Neural crest cell (in vitro differentiated cells): ENCODE measurements at regions not wholly inside any gene's neighbourhood (a gene's known extent, or its start where the extent isn't known, plus 50 kb on each side); places are given as distances from the start of the nearest gene placed in this dataset.

Experiments
- DNase-seq: peaks from one replicate; pipeline ENCODE4 v3.0.0; 2021; ENCODE audit warnings: low read depth, mixed read lengths, low spot score
- H3K27ac Mint-ChIP-seq: one replicate; pipeline ENCODE4 v1.8.0; 2021; ENCODE audit warnings: mild to moderate bottlenecking, mixed read lengths; ENCODE audit not compliant: unreplicated experiment
- H3K27me3 Mint-ChIP-seq: 2 replicates; pipeline ENCODE4 v1.8.0; 2021; ENCODE audit warnings: low read depth, mild to moderate bottlenecking, mixed read lengths
- H3K36me3 Mint-ChIP-seq: 2 replicates; pipeline ENCODE4 v1.8.0; 2021; ENCODE audit warnings: low read depth, mild to moderate bottlenecking, mixed read lengths
- H3K4me1 Mint-ChIP-seq: 2 replicates; pipeline ENCODE4 v1.8.0; 2021; ENCODE audit warnings: mixed read lengths
- H3K4me3 Mint-ChIP-seq: one replicate; pipeline ENCODE4 v1.8.0; 2021; ENCODE audit warnings: mild to moderate bottlenecking, mixed read lengths
- H3K9me3 Mint-ChIP-seq: 2 replicates; pipeline ENCODE4 v1.8.0; 2021; ENCODE audit warnings: mixed read lengths
- TF ChIP-seq, protein P1 (sequence below): fragments of 200-600 bp; sonication (generic); conservative IDR thresholded peaks from 2 replicates; pipeline ENCODE4 v1.5.0; 2021; ENCODE audit warnings: antibody characterized with exemption, mild to moderate bottlenecking

DNA sequence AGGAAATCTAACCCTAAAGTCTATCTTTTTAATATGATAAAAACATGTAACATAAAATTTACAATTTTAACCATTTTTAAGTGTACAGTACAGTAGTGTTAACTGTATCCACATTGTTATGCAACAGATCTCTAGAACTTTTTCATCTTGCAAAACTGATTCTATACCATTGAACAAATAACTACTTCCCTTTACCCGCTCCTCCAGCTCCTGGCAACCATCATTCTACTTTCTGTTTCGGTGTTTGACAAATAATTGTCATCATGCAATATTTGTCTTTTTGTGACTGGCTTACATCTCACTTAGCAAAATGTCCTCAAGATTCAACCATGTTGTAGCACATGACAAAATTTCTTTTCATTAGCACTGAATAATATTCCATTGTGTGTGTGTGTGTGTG, 203.2 kb downstream of the SIM1 start:
- no peaks in the 10 kb centered on the region for H3K27me3 Mint-ChIP-seq
- TF ChIP-seq, protein P1, sequence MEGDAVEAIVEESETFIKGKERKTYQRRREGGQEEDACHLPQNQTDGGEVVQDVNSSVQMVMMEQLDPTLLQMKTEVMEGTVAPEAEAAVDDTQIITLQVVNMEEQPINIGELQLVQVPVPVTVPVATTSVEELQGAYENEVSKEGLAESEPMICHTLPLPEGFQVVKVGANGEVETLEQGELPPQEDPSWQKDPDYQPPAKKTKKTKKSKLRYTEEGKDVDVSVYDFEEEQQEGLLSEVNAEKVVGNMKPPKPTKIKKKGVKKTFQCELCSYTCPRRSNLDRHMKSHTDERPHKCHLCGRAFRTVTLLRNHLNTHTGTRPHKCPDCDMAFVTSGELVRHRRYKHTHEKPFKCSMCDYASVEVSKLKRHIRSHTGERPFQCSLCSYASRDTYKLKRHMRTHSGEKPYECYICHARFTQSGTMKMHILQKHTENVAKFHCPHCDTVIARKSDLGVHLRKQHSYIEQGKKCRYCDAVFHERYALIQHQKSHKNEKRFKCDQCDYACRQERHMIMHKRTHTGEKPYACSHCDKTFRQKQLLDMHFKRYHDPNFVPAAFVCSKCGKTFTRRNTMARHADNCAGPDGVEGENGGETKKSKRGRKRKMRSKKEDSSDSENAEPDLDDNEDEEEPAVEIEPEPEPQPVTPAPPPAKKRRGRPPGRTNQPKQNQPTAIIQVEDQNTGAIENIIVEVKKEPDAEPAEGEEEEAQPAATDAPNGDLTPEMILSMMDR: no peak
- no peaks in the 10 kb centered on the region for H3K36me3 Mint-ChIP-seq
- H3K4me3 Mint-ChIP-seq: no peak overlapping the region
- H3K4me1 Mint-ChIP-seq: peaks cover 8% of the 10 kb centered on the region
- DNase-seq: no peak
- no peaks in the 10 kb centered on the region for H3K9me3 Mint-ChIP-seq
- H3K27ac Mint-ChIP-seq: no peak overlapping the region

DNA sequence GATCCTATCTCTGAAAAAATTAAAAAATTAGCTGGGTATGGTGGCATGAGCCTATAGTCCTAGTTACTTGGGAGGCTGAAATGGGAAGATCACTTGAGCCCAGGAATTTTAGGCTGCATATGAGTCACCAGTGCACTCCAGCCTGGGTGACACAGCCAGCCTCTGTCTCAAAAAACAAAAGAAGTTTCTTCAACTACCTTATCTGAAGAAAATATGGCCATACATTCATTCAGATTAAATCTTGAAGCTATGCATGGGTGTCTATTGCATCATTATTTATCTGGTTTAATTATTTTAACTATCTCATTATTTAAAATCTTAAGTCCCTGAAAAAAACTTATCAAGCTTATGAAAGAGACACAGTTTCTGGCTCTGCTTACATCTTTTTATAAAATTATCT, 204.1 kb downstream of the SIM1 start:
- H3K27ac Mint-ChIP-seq: no peak overlapping the region
- no peak overlapping the region for H3K4me3 Mint-ChIP-seq
- H3K4me1 Mint-ChIP-seq: peaks cover 8% of the 10 kb centered on the region
- H3K9me3 Mint-ChIP-seq: no peaks in the 10 kb centered on the region
- TF ChIP-seq, protein P1: no peak
- no peaks in the 10 kb centered on the region for H3K36me3 Mint-ChIP-seq
- no peaks in the 10 kb centered on the region for H3K27me3 Mint-ChIP-seq
- DNase-seq: no peak

DNA sequence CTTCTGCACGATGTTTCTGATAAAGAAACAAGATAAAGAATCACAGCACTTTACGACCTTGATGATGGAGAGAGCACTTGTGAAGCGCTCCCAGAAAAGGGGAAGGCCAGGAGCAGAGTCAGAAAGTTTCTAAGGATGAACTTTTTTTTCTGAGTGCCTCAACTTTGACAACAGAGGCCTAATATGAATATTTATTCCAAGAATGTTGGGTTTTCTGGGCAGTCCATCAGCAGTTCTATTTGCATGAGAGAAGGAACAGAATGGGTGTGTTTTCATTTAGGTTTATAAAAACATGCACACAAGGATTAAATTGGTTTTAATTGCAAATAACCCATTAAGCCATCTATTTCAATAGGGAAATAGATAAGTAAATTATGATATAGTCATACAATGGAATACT, 204.9 kb downstream of the SIM1 start:
- Mint-ChIP-seq H3K27ac (no peak overlapping the region), H3K4me3 (no peak overlapping the region), H3K27me3 (no peaks in the 10 kb centered on the region), H3K9me3 (no peaks in the 10 kb centered on the region), H3K4me1 (peaks cover 8% of the 10 kb centered on the region), H3K36me3 (no peaks in the 10 kb centered on the region)
- TF ChIP-seq, protein P1: no peak
- DNase-seq: no peak

DNA sequence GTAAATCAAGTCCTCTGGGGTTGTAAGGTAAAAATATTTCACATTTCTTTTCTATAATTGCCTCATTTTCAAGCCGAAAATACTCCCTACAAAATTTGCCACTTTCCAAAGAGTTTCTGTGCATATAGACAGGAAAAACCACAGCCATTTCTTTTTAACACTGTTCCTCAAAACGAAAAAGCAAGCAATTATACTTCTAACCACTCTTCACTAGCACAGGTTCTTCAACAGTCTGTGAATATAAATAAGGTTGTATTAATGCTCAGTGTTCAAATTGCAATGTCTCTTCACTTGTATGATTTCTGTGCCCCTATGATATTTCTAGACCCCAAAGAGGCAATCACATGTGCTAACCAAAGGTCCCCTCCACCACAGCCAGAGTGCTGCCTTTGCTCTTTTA, 206.0 kb downstream of the SIM1 start:
- TF ChIP-seq, protein P1: no peak
- H3K36me3 Mint-ChIP-seq: no peaks in the 10 kb centered on the region
- H3K4me1 Mint-ChIP-seq: peaks cover 8% of the 10 kb centered on the region
- DNase-seq: no peak
- H3K9me3 Mint-ChIP-seq: no peaks in the 10 kb centered on the region
- H3K27me3 Mint-ChIP-seq: no peaks in the 10 kb centered on the region
- H3K27ac Mint-ChIP-seq: no peak overlapping the region
- H3K4me3 Mint-ChIP-seq: no peak overlapping the region

DNA sequence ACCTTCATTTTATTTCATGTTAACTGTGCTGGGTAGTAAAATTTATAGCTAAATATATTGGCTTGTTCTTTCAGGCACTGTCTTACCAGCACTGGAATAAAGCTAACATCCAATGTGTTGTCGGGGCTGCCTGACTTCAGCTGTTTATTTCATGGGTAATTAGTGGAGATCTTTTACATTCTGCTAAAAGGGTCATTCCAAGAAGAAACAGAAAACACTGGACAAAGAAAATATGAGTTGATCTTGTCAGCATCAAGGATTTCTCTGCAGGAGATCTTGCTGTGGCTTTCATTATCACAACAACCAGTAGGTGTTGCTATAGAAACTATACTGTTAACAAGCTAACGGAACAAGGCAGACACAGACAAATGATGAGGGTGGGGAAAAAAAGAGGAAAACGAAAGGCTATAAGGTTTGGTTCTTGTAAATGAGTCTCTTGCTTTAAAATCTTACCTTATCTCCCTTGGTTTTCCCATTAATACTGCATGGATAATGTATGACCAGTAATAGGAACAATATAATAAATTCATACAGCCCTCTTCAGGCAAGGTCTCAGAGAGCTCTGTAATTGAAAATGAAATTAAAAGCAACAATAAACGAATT, 206.8 kb downstream of the SIM1 start:
- H3K4me3 Mint-ChIP-seq: no peak overlapping the region
- peaks cover 8% of the 10 kb centered on the region for H3K4me1 Mint-ChIP-seq
- H3K27ac Mint-ChIP-seq: no peak overlapping the region

More for the DNA sequence above, 206.8 kb downstream of the SIM1 start:
- H3K36me3 Mint-ChIP-seq: no peaks in the 10 kb centered on the region
- TF ChIP-seq, protein P1: peak; percentile 34
- no peaks in the 10 kb centered on the region for H3K27me3 Mint-ChIP-seq
- H3K9me3 Mint-ChIP-seq: no peaks in the 10 kb centered on the region
- no peak for DNase-seq
